ENCODE measurements at regions not wholly inside any gene's neighbourhood (a gene's known extent, or its start where the extent isn't known, plus 50 kb on each side); places are given as distances from the start of the nearest gene placed in this dataset.

DNA sequence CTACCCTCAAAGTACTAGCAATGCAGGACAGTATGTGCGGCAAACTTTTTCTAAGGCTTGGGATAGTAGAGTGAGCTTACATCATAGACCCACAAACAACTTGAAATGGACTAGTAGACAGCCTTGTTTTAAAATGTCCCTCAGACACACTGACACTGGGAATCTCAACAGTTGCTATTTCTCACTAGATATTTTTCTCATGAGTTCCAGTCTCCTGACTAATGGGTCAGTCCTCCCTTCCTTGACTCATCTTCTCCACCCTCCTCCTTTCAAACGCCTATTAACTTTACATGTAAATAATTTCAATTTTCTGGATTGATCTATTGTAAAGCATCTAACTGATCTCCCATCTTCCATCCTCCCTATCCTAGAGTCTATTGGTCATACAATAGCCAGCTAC, 308.3 kb upstream of the PREP start:
- TF ChIP-seq, protein P1, sequence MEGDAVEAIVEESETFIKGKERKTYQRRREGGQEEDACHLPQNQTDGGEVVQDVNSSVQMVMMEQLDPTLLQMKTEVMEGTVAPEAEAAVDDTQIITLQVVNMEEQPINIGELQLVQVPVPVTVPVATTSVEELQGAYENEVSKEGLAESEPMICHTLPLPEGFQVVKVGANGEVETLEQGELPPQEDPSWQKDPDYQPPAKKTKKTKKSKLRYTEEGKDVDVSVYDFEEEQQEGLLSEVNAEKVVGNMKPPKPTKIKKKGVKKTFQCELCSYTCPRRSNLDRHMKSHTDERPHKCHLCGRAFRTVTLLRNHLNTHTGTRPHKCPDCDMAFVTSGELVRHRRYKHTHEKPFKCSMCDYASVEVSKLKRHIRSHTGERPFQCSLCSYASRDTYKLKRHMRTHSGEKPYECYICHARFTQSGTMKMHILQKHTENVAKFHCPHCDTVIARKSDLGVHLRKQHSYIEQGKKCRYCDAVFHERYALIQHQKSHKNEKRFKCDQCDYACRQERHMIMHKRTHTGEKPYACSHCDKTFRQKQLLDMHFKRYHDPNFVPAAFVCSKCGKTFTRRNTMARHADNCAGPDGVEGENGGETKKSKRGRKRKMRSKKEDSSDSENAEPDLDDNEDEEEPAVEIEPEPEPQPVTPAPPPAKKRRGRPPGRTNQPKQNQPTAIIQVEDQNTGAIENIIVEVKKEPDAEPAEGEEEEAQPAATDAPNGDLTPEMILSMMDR (IDR thresholded peaks at IDR 0.05; ENCODE audit: low read depth, low read length, missing input control), result no peak
- TF ChIP-seq, protein P2, sequence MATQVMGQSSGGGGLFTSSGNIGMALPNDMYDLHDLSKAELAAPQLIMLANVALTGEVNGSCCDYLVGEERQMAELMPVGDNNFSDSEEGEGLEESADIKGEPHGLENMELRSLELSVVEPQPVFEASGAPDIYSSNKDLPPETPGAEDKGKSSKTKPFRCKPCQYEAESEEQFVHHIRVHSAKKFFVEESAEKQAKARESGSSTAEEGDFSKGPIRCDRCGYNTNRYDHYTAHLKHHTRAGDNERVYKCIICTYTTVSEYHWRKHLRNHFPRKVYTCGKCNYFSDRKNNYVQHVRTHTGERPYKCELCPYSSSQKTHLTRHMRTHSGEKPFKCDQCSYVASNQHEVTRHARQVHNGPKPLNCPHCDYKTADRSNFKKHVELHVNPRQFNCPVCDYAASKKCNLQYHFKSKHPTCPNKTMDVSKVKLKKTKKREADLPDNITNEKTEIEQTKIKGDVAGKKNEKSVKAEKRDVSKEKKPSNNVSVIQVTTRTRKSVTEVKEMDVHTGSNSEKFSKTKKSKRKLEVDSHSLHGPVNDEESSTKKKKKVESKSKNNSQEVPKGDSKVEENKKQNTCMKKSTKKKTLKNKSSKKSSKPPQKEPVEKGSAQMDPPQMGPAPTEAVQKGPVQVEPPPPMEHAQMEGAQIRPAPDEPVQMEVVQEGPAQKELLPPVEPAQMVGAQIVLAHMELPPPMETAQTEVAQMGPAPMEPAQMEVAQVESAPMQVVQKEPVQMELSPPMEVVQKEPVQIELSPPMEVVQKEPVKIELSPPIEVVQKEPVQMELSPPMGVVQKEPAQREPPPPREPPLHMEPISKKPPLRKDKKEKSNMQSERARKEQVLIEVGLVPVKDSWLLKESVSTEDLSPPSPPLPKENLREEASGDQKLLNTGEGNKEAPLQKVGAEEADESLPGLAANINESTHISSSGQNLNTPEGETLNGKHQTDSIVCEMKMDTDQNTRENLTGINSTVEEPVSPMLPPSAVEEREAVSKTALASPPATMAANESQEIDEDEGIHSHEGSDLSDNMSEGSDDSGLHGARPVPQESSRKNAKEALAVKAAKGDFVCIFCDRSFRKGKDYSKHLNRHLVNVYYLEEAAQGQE (IDR thresholded peaks at IDR 0.05), result no peak
- TF ChIP-seq EGR1 (IDR thresholded peaks at IDR 0.05; ENCODE audit: low read depth in 2 of 2) (no peak), SP1 (IDR thresholded peaks at IDR 0.05) (no peak)
